Right lobe of liver (tissue), 6 donors: ENCODE measurements at regions not wholly inside any gene's neighbourhood (a gene's known extent, or its start where the extent isn't known, plus 50 kb on each side); places are given as distances from the start of the nearest gene placed in this dataset.
A peak's percentile ranks its signal among the peaks of the same experiment; 100 is the strongest.

ENCODE experiments used
- ATAC-seq, 4 donors: fragments of 200-7000 bp; cut with Tn5 transposase; one replicate each; pipeline ENCODE4 v1.9.1; 2020; ENCODE audit warnings: mild to moderate bottlenecking in 4 of 4, moderate library complexity in 4 of 4
- DNase-seq, 3 donors: peaks; one replicate each; pipeline ENCODE4 v3.0.0-alpha.2; 2020
- H3K27ac ChIP-seq, 3 donors: fragments of 200-600 bp; one replicate each; pipeline ENCODE4 v1.8.0; 2022
- H3K27me3 ChIP-seq, 2 donors: fragments of 200-600 bp; one replicate each; pipeline ENCODE4 v1.8.0; 2022
- H3K36me3 ChIP-seq, 4 donors: fragments of 200-600 bp; sonication (generic) in 1 of 4; one replicate each; pipeline versions ENCODE4 v1.5.1 to v1.8.0; 2017 to 2022; ENCODE audit warnings: control low read depth in 1 of 4
- H3K4me1 ChIP-seq, 4 donors: fragments of 200-600 bp; sonication (generic) in 1 of 4; one replicate each; pipeline versions ENCODE4 v1.5.1 to v1.8.0; 2017 to 2022; ENCODE audit warnings: control low read depth in 1 of 4
- H3K4me3 ChIP-seq, 3 donors: fragments of 200-600 bp; one replicate each; pipeline ENCODE4 v1.8.0; 2022
- H3K9me3 ChIP-seq, 4 donors: fragments of 200-600 bp; sonication (generic) in 1 of 4; one replicate each; pipeline versions ENCODE4 v1.5.1 to v1.8.0; 2017 to 2022; ENCODE audit warnings: control low read depth in 1 of 4
- POLR2A ChIP-seq: fragments of 450-650 bp; IDR thresholded peaks from one replicate; pipeline ENCODE4 v1.6.1; 2017; ENCODE audit warnings: antibody characterized with exemption, mild to moderate bottlenecking
- WGBS: methylation state at CpG from one replicate; pipeline ENCODE4 v1.1.6; 2018; ENCODE audit warnings: low coverage, low lambda C conversion rate; ENCODE audit not compliant: insufficient coverage; ENCODE audit errors: missing lambda C conversion rate; 5-methylcytosine and 5-hydroxymethylcytosine counted together
- intact Hi-C, 2 donors: fragments of 100-400 bp; cut with DNase I; formaldehyde crosslinking; loops; one replicate each; pipeline versions ENCODE4 v1.11.2 to v1.14.1; 2022
- TF ChIP-seq, protein P1 (sequence below), 4 donors: fragments of 200-600 bp in 3 of 4; fragments of 450-650 bp in 1 of 4; IDR thresholded peaks; one replicate each; pipeline versions ENCODE4 v1.5.1 to v1.8.0; 2016 to 2022; ENCODE audit warnings: antibody characterized with exemption in 4 of 4, mild to moderate bottlenecking in 2 of 4
- donor health status: DM: no; HTN: yes; CAD: no.
- donor health status: DM: no; HTN: no; CAD: no.
- donor health status: DM: no; HTN: no; CAD: no.
- donor health status: DM: no; HTN: yes; CAD: no.
- donor health status: DM: no; HTN: yes; CAD: no.

GRCh38 chr6:14742171-14742570, 503.7 kb upstream of the JARID2 start:
- Histone ChIP-seq H3K4me1 (peaks cover 0 to 15% (median 4%) of the 10 kb centered on the region in 4 donors), H3K4me3 (no peak overlapping the region), H3K27ac (no peak overlapping the region), H3K9me3 (no peaks in the 10 kb centered on the region), H3K36me3 (no peaks in the 10 kb centered on the region), H3K27me3 (no peaks in the 10 kb centered on the region)
- 100% methylated on average over 2 of the region's 2 CpGs for WGBS
- intact Hi-C loops: no loop called here
- ATAC-seq: no peak
- DNase-seq: no peak
- TF ChIP-seq POLR2A: no peak
- TF ChIP-seq, protein P1, sequence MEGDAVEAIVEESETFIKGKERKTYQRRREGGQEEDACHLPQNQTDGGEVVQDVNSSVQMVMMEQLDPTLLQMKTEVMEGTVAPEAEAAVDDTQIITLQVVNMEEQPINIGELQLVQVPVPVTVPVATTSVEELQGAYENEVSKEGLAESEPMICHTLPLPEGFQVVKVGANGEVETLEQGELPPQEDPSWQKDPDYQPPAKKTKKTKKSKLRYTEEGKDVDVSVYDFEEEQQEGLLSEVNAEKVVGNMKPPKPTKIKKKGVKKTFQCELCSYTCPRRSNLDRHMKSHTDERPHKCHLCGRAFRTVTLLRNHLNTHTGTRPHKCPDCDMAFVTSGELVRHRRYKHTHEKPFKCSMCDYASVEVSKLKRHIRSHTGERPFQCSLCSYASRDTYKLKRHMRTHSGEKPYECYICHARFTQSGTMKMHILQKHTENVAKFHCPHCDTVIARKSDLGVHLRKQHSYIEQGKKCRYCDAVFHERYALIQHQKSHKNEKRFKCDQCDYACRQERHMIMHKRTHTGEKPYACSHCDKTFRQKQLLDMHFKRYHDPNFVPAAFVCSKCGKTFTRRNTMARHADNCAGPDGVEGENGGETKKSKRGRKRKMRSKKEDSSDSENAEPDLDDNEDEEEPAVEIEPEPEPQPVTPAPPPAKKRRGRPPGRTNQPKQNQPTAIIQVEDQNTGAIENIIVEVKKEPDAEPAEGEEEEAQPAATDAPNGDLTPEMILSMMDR (IDR thresholded peaks at IDR 0.05): no peak

GRCh38 chr6:14742680-14743079, 503.2 kb upstream of the JARID2 start:
- no peak for ATAC-seq
- peaks cover 0 to 15% (median 4%) of the 10 kb centered on the region in 4 donors for H3K4me1 ChIP-seq
- no peak for DNase-seq
- no peak overlapping the region for H3K27ac ChIP-seq
- intact Hi-C loops: no loop called here
- H3K27me3 ChIP-seq: no peaks in the 10 kb centered on the region
- TF ChIP-seq, protein P1 (IDR thresholded peaks at IDR 0.05): no peak
- no peak for TF ChIP-seq POLR2A
- 94% methylated on average over 2 of the region's 5 CpGs for WGBS
- no peak overlapping the region for H3K4me3 ChIP-seq
- no peaks in the 10 kb centered on the region for H3K9me3 ChIP-seq
- no peaks in the 10 kb centered on the region for H3K36me3 ChIP-seq

- H3K9me3 ChIP-seq: no peaks in the 10 kb centered on the region
- DNase-seq: no peak
- no peak for ATAC-seq
- H3K36me3 ChIP-seq: no peaks in the 10 kb centered on the region
- H3K27ac ChIP-seq: no peak overlapping the region
- intact Hi-C loops: no loop called here
- H3K27me3 ChIP-seq: no peaks in the 10 kb centered on the region
- TF ChIP-seq, protein P1 (IDR thresholded peaks at IDR 0.05): no peak
- TF ChIP-seq POLR2A: no peak
- H3K4me1 ChIP-seq: peaks cover 0 to 15% (median 4%) of the 10 kb centered on the region in 4 donors
- no peak overlapping the region for H3K4me3 ChIP-seq
- 89% methylated on average over 2 of the region's 2 CpGs for WGBS
Measured at GRCh38 chr6:14743144-14743473, 502.8 kb upstream of the JARID2 start.

DNA sequence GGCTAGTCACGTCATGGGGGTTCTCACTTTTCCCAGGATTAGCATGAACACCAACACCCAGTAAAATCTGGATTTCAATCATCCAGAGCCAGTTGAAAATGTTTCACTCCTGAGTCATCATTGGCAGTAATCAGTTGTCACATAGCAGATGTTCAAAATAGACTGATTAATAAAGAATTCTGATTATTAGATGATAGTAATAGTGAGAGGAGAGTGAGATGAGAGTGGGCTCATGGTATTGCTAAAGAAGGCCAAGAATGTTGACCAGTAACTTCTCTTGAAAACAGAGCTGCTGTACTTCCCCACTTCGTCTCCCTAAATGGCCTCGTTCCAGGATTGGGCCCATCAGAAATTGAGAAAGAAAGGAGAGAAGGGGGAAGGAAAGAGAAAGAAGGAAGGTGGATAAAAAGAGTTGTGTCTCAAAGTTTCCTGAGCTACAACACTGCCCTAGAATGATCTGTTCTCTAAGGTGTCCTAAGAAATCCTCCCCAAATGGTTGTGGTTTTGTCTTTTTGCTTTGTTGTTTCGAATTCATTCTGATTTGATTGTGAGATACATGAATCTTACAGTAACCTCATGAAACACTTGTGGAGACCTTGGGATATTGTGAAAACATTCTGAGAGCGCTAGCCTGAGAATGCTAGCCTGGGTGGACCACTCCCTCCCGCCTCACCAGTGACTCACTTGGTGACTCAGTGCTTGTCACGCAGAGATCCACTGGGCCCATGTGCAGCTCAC, 502.2 kb upstream of the JARID2 start:
- DNase-seq: peak in 1 of 3 donors; percentile 35
- WGBS: 65% methylated on average over 6 of the region's 7 CpGs
- H3K4me3 ChIP-seq: no peak overlapping the region
- H3K36me3 ChIP-seq: no peaks in the 10 kb centered on the region
- TF ChIP-seq POLR2A: no peak
- TF ChIP-seq, protein P1 (IDR thresholded peaks at IDR 0.05): no peak
- no peaks in the 10 kb centered on the region for H3K9me3 ChIP-seq
- H3K4me1 ChIP-seq: peaks cover 0 to 15% (median 4%) of the 10 kb centered on the region in 4 donors
- ATAC-seq: peak; percentile 33 to 66 (median 46)
- intact Hi-C loops: no loop called here
- H3K27ac ChIP-seq: peak overlapping the region in 1 of 3 donors; percentile 29
- no peaks in the 10 kb centered on the region for H3K27me3 ChIP-seq

DNA sequence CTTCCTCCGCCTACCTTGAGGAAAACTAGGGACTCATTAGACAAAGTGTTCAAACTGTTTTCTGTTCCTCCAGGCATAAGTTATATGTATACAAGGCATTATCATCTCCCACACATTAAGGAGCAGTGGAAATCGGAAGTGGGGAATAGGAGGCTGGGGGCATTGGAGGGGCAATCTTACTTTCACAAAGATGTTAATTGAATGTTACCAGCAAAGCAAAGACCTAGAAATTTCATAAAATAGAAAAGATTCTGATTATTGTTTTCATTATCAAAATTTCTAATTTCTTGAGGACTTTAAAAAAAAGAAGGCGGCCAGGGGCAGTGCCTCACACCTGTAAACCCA, 501.7 kb upstream of the JARID2 start:
- H3K4me1 ChIP-seq: peaks cover 0 to 15% (median 4%) of the 10 kb centered on the region in 4 donors
- H3K9me3 ChIP-seq: no peaks in the 10 kb centered on the region
- DNase-seq (no peak), ATAC-seq (no peak)
- no peaks in the 10 kb centered on the region for H3K36me3 ChIP-seq
- H3K27ac ChIP-seq: no peak overlapping the region
- WGBS: 88% methylated on average over 3 of the region's 3 CpGs
- intact Hi-C loops: no loop called here
- TF ChIP-seq, protein P1 (IDR thresholded peaks at IDR 0.05): no peak
- TF ChIP-seq POLR2A: no peak
- no peak overlapping the region for H3K4me3 ChIP-seq
- no peaks in the 10 kb centered on the region for H3K27me3 ChIP-seq
